ENCODE measurements at regions not wholly inside any gene's neighbourhood (a gene's known extent, or its start where the extent isn't known, plus 50 kb on each side); places are given as distances from the start of the nearest gene placed in this dataset.

GRCh38 chr2:128803222-128803621 is 484.6 kb upstream of the HS6ST1 start:
- DNase-seq, result no peak

GRCh38 chr2:128805237-128805636 is 486.6 kb upstream of the HS6ST1 start:
- no peak for DNase-seq

- no peak for DNase-seq
Observed at GRCh38 chr2:128805918-128806317, 487.2 kb upstream of the HS6ST1 start.

- no peak for DNase-seq
Observed at GRCh38 chr2:128807317-128807716, 488.6 kb upstream of the HS6ST1 start.

GRCh38 chr2:128808462-128809258 is 490.0 kb upstream of the HS6ST1 start:
- DNase-seq, result no peak

GRCh38 chr2:128809259-128809636 is 490.6 kb upstream of the HS6ST1 start:
- DNase-seq, result no peak

GRCh38 chr2:128809880-128810279 is 491.2 kb upstream of the HS6ST1 start:
- DNase-seq, result no peak

GRCh38 chr2:128812183-128812940 is 493.7 kb upstream of the HS6ST1 start:
- DNase-seq, result no peak

GRCh38 chr2:128813352-128814034 is 494.8 kb upstream of the HS6ST1 start:
- DNase-seq, result no peak

GRCh38 chr2:128815248-128815647 is 496.6 kb upstream of the HS6ST1 start:
- no peak for DNase-seq

- DNase-seq, result no peak
Observed at GRCh38 chr2:128817171-128817570, 498.5 kb upstream of the HS6ST1 start.

GRCh38 chr2:128817813-128818212 is 499.1 kb upstream of the HS6ST1 start:
- DNase-seq, result no peak

GRCh38 chr2:128818248-128818647 is 499.6 kb upstream of the HS6ST1 start:
- no peak for DNase-seq

- no peak for DNase-seq
Observed at GRCh38 chr2:128818704-128819491, 500.2 kb upstream of the HS6ST1 start.

GRCh38 chr2:128820452-128820851 is 501.8 kb upstream of the HS6ST1 start:
- DNase-seq, result no peak

- no peak for DNase-seq
Observed at GRCh38 chr2:128821010-128821409, 502.3 kb upstream of the HS6ST1 start.

- no peak for DNase-seq
Observed at GRCh38 chr2:128832946-128833663, 514.4 kb upstream of the HS6ST1 start.

GRCh38 chr2:128833664-128834027 is 515.0 kb upstream of the HS6ST1 start:
- DNase-seq, result no peak

GRCh38 chr2:128834207-128834879 is 515.7 kb upstream of the HS6ST1 start:
- DNase-seq, result no peak

GRCh38 chr2:128834880-128835252 is 516.2 kb upstream of the HS6ST1 start:
- DNase-seq, result no peak

- DNase-seq, result no peak
Observed at GRCh38 chr2:128835342-128835855, 516.7 kb upstream of the HS6ST1 start.
